GM21528 (cell line): ENCODE measurements at regions not wholly inside any gene's neighbourhood (a gene's known extent, or its start where the extent isn't known, plus 50 kb on each side); places are given as distances from the start of the nearest gene placed in this dataset.
"Not testable (repeated sequence)": the region's sequence is repeated elsewhere in the genome, so short reads cannot be mapped to it uniquely, and the experiment has no call there.

Source experiments
- ATAC-seq: cut with Tn5 transposase; IDR thresholded peaks from one replicate; pipeline ENCODE4 v1.9.1; 2021; ENCODE audit warnings: mild to moderate bottlenecking, moderate library complexity; ENCODE audit not compliant: unreplicated experiment, low FRiP score

GRCh38 chr5:91288118-91288916 lies 94.8 kb downstream of the ARRDC3 start:
- ATAC-seq: no peak

DNA sequence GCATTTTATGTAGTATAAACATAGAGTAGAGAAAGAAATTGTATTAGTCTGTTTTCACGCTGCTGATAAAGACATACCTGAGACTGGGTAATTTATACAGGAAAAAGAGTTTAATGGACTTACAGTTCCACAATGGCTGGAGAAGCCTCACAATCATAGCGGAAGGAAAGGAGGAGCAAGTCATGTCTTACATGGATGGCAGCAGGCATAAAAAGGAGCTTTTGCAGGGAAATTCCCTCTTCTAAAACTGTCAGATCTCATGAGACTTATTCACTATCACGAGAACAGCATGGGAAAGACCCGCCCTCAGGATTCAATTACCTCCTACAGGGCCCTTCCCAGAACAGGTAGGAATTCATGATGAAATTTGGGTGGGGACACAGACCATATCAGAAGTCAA lies 98.1 kb downstream of the ARRDC3 start:
- ATAC-seq: not testable (repeated sequence)

DNA sequence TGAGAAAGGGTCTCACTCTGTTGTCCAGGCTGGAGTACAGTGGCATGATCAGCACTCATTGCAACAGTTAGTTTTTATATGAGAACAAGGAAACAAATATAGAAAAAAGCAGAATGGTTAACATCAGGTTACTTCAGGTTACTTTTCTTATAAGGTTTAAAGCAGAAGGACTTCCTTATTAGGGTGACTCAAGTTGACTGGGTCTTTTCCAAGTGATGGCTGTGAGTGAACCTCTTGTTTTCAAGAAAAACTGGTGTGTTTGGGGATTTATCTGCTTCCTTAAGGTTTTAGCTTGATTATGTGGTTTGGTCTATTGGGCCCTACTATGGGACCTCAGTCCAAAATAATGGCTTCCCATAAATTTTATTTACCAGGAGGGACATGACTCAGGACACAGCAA lies 99.2 kb downstream of the ARRDC3 start:
- no peak for ATAC-seq

- no peak for ATAC-seq
Observed at GRCh38 chr5:91283326-91283725, 99.8 kb downstream of the ARRDC3 start.

DNA sequence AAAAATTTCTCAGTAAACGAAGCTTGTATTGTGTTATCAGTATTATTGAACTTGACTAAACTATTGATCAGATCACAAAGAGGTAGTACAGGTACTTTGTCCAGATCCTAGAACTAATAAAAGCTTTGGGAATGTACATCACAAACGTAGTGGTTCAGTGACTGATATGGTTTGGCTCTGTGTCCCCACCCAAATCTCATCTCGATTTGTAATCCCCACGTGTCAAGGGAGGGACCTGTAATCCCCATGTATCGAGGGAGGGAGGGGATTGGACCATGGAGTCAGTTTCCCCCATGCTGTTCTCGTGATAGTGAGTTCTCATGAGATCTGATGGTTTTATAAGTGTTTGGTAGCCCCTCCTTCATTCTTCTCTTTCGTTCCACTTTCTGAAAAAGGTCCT lies 100.9 kb downstream of the ARRDC3 start:
- ATAC-seq: no peak

DNA sequence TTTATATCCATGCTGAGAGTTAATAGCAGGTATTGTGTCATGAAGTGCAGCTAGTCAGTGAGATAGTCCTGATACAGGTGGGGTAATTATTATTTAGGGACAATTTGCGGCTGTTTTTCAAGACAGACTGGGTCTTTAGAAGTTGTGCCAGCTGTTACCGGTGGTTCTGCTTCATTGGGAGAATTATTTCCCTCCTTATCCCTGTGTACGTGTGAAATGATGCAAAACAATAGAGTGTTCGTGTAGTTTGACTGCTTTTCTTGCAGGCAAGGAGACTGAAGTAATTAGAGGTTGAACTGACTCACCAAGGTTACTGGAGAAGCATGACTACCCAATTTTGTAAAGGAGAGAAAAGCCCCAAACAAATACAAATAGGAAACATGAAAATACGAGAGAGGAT lies 101.7 kb downstream of the ARRDC3 start:
- ATAC-seq: no peak

DNA sequence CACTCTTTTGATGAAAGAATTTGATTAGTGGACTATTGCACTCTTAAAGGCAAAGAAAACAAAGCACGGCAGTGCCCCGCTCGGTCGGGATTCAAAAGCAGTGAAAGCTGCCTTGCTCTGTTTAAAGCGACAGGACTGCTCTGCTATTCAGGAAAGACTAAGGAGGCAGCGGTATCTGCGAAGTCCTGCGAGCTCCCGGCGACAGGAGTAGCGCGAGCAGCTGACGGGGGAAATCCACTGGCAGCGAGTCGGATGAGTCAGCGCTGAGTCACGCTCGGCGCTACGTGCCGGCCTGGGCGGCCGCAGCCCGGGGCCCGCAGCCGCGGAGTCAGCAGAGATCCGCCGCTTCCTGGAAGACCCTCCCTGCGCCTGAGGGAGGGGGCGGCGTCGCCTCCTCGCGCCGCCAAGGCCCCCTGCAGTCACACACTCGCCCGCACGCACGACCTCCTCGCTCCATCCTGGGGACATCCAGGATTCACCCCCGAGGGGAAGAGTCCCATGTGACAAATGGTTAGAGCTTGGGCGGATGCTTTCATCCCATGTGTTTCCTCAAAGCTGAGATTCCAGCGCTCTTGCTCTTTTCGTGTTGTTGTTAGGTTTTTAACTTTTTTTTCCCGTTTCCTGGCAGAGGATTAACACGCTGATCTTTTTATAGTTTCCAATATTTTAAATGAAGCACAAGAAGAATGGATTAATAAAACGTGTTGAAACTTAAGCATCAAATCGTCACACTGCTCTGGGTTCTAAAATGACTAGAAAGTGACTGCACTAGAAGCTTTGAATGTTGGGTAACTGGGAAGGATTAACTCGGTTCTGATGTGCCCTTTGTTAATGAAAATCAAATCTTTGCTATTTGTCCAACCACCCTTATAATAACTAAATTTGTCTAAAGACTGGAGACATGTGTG lies 102.5 kb downstream of the ARRDC3 start:
- peak; percentile 96 for ATAC-seq

- ATAC-seq: no peak
Observed at GRCh38 chr5:91277840-91278239, 105.3 kb downstream of the ARRDC3 start.

- no peak for ATAC-seq
Observed at GRCh38 chr5:91277093-91277626, 106.0 kb downstream of the ARRDC3 start.

- ATAC-seq: peak; percentile 94
Observed at GRCh38 chr5:91272858-91273257, 110.3 kb downstream of the ARRDC3 start.

DNA sequence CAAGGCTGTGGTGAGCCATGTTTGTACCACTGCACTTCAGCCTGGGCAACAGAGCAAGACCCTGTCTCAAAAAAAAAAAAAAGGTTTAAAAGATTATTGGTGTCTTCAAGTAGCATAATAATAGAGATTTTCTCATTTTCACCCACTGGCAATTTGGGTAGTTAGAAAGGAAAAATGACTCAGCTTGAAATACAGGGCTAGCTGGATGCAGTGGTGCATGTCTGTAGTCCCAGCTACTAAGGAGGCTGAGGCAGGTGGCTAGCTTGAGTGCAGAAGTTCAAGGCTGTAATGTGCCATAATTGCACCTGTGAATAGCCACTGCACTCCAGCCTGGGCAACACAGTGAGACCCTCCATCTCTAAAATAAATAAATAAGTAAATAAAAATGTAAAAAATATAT lies 111.1 kb downstream of the ARRDC3 start:
- ATAC-seq: peak; percentile 62

DNA sequence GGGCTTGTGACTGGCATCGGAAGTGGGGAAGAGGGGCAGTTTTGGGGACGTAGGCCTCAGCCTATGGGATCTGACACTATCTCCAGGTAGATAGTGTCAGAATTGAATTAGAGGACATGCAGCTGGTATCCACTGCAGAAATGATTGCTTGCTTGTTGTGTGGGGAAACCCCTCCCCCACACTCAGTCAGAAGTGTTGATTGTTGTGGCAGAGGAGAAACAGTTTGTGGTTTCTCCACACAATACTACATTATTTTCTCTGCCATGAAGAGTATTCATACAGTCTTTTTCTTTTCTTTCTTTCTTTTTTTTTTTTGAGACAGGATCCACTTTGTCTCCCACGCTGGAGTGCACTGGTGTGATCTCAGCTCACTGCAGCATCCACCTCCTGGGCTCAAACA lies 113.9 kb downstream of the ARRDC3 start:
- no peak for ATAC-seq

DNA sequence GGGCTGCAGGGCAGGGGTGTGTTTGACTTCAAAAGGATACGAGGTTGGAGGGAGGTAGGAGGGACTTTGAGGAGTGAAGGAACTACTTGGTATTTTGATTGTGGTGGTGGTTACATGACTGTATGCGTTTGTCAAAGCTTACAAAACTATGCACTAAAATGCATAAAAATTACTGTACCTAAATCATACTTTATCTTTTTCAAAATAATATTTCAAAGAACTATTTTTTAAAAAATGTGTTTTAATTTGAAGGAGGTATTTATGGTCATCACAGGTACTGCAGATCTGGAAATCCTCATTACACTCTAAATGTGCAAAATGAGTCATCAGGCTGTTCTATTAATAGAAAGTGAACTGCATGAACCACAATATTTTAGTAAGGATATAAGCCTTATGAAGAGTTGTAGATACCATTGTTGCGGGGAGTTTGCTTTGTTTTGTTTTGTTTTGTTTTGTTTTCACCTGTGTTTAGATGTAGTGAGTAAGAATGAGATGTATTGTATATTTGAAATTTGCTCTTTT lies 116.9 kb downstream of the ARRDC3 start:
- peak; percentile 70 for ATAC-seq

- no peak for ATAC-seq
Observed at GRCh38 chr5:91264311-91265051, 118.6 kb downstream of the ARRDC3 start.

GRCh38 chr5:91263898-91264297 lies 119.2 kb downstream of the ARRDC3 start:
- ATAC-seq: no peak

GRCh38 chr5:91257301-91257700 lies 125.8 kb downstream of the ARRDC3 start:
- ATAC-seq: no peak

DNA sequence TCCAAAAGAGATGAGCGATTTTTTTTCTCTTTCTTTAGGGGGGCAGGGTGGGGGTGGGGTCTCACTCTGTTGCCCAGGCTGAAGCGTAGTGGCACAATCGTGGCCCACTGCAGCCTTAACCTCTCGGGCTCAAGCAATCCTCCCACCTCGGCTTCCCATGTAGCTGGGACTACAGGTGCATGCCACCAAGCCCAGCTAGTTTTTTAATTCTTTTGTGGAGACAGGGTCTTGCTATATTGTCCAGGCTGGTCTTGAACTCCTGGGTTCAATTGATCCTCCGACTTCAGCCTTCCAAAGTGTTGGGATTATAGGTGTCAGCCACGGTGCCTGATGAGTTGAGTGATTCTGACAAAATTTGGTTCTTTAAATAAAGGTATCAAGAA lies 127.0 kb downstream of the ARRDC3 start:
- no peak for ATAC-seq

DNA sequence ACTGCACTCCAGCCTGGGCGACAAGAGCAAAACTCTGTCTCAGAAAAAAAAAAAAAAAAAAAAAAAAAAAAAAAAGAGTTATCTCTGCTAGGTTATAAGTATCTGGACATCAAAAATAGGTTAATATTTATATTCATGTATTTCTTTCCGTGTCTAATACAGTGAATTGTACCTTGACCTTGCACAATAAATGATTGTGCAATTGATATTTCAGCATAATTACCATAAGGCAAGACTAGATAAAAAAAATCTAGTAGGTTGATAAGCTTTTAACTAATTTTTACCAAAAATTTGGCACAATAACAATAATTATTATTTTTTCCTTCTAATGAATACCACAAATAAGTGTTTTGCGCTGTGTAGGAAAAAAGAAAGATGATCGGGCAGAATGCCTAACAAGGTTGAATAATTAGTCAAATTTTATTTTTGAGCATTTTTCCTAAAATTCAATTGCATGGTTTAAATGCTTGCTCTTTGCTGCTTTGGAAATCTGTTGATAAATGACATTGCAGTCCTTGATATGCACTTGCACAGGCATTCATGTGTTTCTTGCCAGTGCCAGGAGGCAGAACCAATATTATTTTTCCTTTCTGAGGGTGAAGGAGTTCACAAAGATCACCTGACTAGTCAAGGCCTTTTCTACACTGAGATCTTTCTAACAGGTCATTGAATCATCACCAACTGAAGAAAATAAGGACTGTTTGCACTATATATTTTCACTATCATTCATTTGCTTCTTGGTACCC lies 127.5 kb downstream of the ARRDC3 start:
- ATAC-seq: no peak

GRCh38 chr5:91252916-91253315 lies 130.2 kb downstream of the ARRDC3 start:
- ATAC-seq: no peak

DNA sequence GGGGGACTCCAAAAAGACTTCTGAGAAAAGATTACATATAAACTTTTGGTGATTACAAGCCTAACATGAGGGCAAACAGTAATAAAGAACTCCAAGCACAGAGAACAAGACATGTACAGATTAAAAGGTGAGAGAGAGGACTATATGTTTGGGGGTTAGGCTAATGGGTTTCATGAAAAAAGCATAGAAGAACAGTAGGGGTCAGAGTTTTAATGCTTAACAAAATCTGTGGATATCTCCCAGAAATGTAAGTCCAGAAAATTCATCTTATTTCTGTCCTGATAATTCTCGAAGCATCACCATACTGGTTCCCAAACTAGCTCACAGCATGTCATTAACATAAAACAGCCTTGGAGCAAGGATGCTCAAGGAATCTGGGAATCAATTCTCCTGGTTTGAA lies 137.2 kb downstream of the ARRDC3 start:
- no peak for ATAC-seq
